Coronary artery (tissue), 2 donors: ENCODE measurements at regions not wholly inside any gene's neighbourhood (a gene's known extent, or its start where the extent isn't known, plus 50 kb on each side); places are given as distances from the start of the nearest gene placed in this dataset.

ENCODE experiments used
- DNase-seq: peaks from one replicate; pipeline ENCODE4 v3.0.0-alpha.2; 2017; ENCODE audit warnings: low spot score
- H3K27ac ChIP-seq, 2 donors: fragments of 200-600 bp; sonication (generic); one replicate each; pipeline ENCODE4 v1.5.1; 2016 to 2019
- H3K4me3 ChIP-seq: fragments of 200-600 bp; sonication (generic); 2 replicates; pipeline ENCODE4 v1.5.1; 2016; ENCODE audit warnings: mild to moderate bottlenecking, moderate library complexity
- CTCF ChIP-seq: fragments of 200-600 bp; sonication (generic); IDR thresholded peaks from one replicate; pipeline ENCODE4 v1.5.1; 2019; ENCODE audit warnings: antibody characterized with exemption

- no peak for TF ChIP-seq CTCF
- no peak overlapping the region for H3K27ac ChIP-seq
- no peak for DNase-seq
- H3K4me3 ChIP-seq = no peak overlapping the region
Observed at GRCh38 chr2:18381386-18381785, 179.1 kb downstream of the RDH14 start.

GRCh38 chr2:18380321-18380720, 180.1 kb downstream of the RDH14 start:
- DNase-seq = no peak
- H3K27ac ChIP-seq = no peak overlapping the region
- TF ChIP-seq CTCF = no peak
- no peak overlapping the region for H3K4me3 ChIP-seq

DNA sequence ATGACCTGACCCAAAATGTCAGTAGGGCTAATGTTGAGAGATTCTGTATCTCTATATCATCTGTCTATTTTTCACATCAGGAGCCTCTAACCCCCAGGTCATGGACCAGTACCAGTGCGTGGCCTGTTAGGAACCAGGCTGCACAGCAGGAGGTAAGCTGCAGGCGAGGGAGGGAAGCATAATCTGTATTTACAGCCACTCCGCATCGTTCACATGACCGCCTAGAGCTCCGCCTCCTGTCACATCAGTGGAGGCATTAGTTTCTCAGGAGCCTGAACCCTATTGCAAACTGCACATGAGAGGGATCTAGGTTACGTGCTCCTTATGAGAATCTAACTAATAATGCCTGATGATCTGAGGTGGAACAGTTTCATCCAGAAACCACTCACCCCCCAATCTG, 180.6 kb downstream of the RDH14 start:
- no peak overlapping the region for H3K27ac ChIP-seq
- DNase-seq = no peak

DNA sequence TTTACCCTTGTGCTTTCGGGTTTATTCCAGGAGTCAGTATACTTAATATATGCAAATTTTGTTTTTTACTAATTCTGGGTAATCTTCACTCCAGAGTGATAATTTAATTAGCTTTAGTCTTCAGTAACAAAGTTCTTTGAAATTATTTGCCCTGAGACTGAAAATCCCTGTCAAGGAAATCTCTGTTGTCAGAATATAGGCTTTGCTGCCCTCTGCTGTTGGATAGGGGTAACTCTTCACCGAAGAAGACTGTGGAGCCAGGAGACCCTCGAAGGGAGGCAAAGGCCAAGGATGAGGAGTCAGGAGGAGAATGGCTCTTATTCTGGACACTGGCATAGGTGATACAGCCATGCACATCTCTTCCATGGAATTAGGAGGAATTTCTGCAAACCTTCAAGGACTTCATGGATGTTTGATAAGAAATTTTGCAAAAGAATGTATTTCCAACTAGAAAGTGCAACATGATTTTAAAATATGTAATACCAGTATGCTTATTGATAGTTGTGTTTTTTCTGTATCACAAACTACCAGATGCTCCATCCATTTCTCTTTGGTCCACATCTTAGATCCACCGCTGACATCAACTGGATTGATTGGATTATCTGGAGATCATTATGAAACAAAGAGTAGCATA, 182.3 kb downstream of the RDH14 start:
- H3K27ac ChIP-seq = no peak overlapping the region
- peak; percentile 54 for TF ChIP-seq CTCF
- H3K4me3 ChIP-seq = no peak overlapping the region
- DNase-seq = no peak

More for the DNA sequence above, 180.6 kb downstream of the RDH14 start:
- H3K4me3 ChIP-seq = no peak overlapping the region
- TF ChIP-seq CTCF = no peak

DNA sequence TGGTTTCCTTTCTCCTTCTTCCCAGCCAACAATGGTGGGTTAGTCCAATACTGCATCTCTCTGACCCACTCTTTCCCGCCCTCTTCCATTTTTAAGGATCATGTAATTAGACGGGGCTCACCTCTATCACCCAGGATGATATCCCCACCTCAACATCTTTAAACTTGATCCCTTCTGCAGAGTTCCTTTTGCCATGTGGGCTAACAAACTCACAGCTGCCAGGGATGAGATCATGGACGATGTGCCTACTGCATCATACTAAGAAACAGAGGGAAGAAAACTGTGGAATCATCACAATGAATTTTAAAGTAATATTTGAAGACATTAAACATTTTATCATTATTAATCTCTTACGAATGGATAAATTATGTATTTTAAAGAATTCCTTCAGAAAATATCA, 183.5 kb downstream of the RDH14 start:
- no peak for DNase-seq
- Histone ChIP-seq H3K27ac (no peak overlapping the region), H3K4me3 (no peak overlapping the region)
- TF ChIP-seq CTCF = no peak

- DNase-seq = no peak
- no peak overlapping the region for H3K27ac ChIP-seq
- TF ChIP-seq CTCF = no peak
- no peak overlapping the region for H3K4me3 ChIP-seq
Observed at GRCh38 chr2:18373664-18374063, 186.8 kb downstream of the RDH14 start.

GRCh38 chr2:18373081-18373480, 187.4 kb downstream of the RDH14 start:
- no peak overlapping the region for H3K4me3 ChIP-seq
- DNase-seq = no peak
- TF ChIP-seq CTCF = no peak
- H3K27ac ChIP-seq = no peak overlapping the region
